H9 (cell line): ENCODE measurements at regions not wholly inside any gene's neighbourhood (a gene's known extent, or its start where the extent isn't known, plus 50 kb on each side); places are given as distances from the start of the nearest gene placed in this dataset.

Experiments used
- DNase-seq: peaks from one replicate; pipeline ENCODE4 v3.0.0-alpha.2; 2017
- H2AFZ ChIP-seq: one replicate; pipeline ENCODE4 v1.6.1; 2013; ENCODE audit warnings: mild to moderate bottlenecking, low read length, control low read depth, moderate library complexity
- H2AK5ac ChIP-seq: 2 replicates; pipeline ENCODE4 v1.6.1; 2013; ENCODE audit warnings: low read length, control low read depth, mixed read lengths; ENCODE audit not compliant: insufficient read length
- H2BK120ac ChIP-seq: one replicate; pipeline ENCODE4 v1.6.1; 2013; ENCODE audit warnings: low read depth, mild to moderate bottlenecking, low read length, control low read depth, inconsistent platforms; ENCODE audit not compliant: poor library complexity, severe bottlenecking
- H2BK12ac ChIP-seq: 2 replicates; pipeline ENCODE4 v1.6.1; 2013; ENCODE audit warnings: low read length, control low read depth, mixed read lengths, low read depth; ENCODE audit not compliant: insufficient read length
- H2BK15ac ChIP-seq: 2 replicates; pipeline ENCODE4 v1.6.1; 2013; ENCODE audit warnings: low read depth, low read length, control low read depth
- H2BK20ac ChIP-seq: one replicate; pipeline ENCODE4 v1.6.1; 2013; ENCODE audit warnings: low read depth, mild to moderate bottlenecking, low read length, control low read depth, inconsistent platforms; ENCODE audit not compliant: poor library complexity, severe bottlenecking
- H2BK5ac ChIP-seq: 2 replicates; pipeline ENCODE4 v1.6.1; 2013; ENCODE audit warnings: low read length, control low read depth, mixed read lengths; ENCODE audit not compliant: insufficient read length
- H3K14ac ChIP-seq: 2 replicates; pipeline ENCODE4 v1.6.1; 2013; ENCODE audit warnings: low read length, control low read depth; ENCODE audit not compliant: insufficient read depth
- H3K18ac ChIP-seq: 2 replicates; pipeline ENCODE4 v1.6.1; 2013; ENCODE audit warnings: low read depth, mild to moderate bottlenecking, mixed read lengths, low read length, control low read depth; ENCODE audit not compliant: insufficient read length
- H3K23ac ChIP-seq: 2 replicates; pipeline ENCODE4 v1.6.1; 2013; ENCODE audit warnings: low read length, control low read depth, mixed read lengths, low read depth; ENCODE audit not compliant: insufficient read length
- H3K23me2 ChIP-seq: 2 replicates; pipeline ENCODE4 v1.6.1; 2013; ENCODE audit warnings: low read depth, mild to moderate bottlenecking, mixed read lengths, low read length, control low read depth; ENCODE audit not compliant: insufficient read length, poor library complexity, severe bottlenecking
- H3K27ac ChIP-seq: 2 replicates; pipeline ENCODE4 v1.5.1; 2013; ENCODE audit warnings: low read length, control low read depth, mixed read lengths, low read depth; ENCODE audit not compliant: insufficient read length
- H3K27me3 ChIP-seq: 2 replicates; pipeline ENCODE4 v1.6.1; 2013; ENCODE audit warnings: low read length, control low read depth, inconsistent platforms; ENCODE audit not compliant: insufficient read depth
- H3K4ac ChIP-seq: 2 replicates; pipeline ENCODE4 v1.6.1; 2013; ENCODE audit warnings: low read depth, mild to moderate bottlenecking, control low read depth, inconsistent platforms, low read length, moderate library complexity
- H3K4me1 ChIP-seq: 2 replicates; pipeline ENCODE4 v1.6.1; 2013; ENCODE audit warnings: low read length, control low read depth, inconsistent platforms; ENCODE audit not compliant: insufficient read depth
- H3K4me2 ChIP-seq: 2 replicates; pipeline ENCODE4 v1.6.1; 2013; ENCODE audit warnings: low read length, control low read depth, mixed read lengths; ENCODE audit not compliant: insufficient read length, insufficient read depth
- H3K56ac ChIP-seq: 2 replicates; pipeline ENCODE4 v1.6.1; 2013; ENCODE audit warnings: low read depth, mild to moderate bottlenecking, mixed read lengths, low read length, control low read depth; ENCODE audit not compliant: insufficient read length
- H3K79me1 ChIP-seq: 2 replicates; pipeline ENCODE4 v1.6.1; 2013; ENCODE audit warnings: low read depth, mild to moderate bottlenecking, moderate library complexity, low read length, control low read depth, inconsistent platforms; ENCODE audit not compliant: insufficient read depth, poor library complexity, severe bottlenecking
- H3K79me2 ChIP-seq: 2 replicates; pipeline ENCODE4 v1.6.1; 2013; ENCODE audit warnings: low read length, control low read depth, inconsistent platforms; ENCODE audit not compliant: insufficient read depth
- H3K9ac ChIP-seq: 2 replicates; pipeline ENCODE4 v1.6.1; 2013; ENCODE audit warnings: low read length, control low read depth, mixed read lengths; ENCODE audit not compliant: insufficient read length; ENCODE audit errors: extremely low read depth
- H3K9me3 ChIP-seq: one replicate; pipeline ENCODE4 v1.6.1; 2013; ENCODE audit warnings: low read depth, low read length, inconsistent platforms; ENCODE audit not compliant: control insufficient read depth
- H3T11ph ChIP-seq: one replicate; pipeline ENCODE4 v1.6.1; 2013; ENCODE audit warnings: mild to moderate bottlenecking, low read length, control low read depth, inconsistent platforms
- H4K20me1 ChIP-seq: one replicate; pipeline ENCODE4 v1.6.1; 2013; ENCODE audit not compliant: control insufficient read depth, insufficient read length, insufficient read depth
- H4K5ac ChIP-seq: 2 replicates; pipeline ENCODE4 v1.6.1; 2013; ENCODE audit warnings: low read depth, mild to moderate bottlenecking, mixed read lengths, low read length, control low read depth; ENCODE audit not compliant: insufficient read length
- H4K8ac ChIP-seq: replicated peaks from 2 replicates; pipeline ENCODE4 v1.6.1; 2013; ENCODE audit warnings: low read length, control low read depth, mixed read lengths, low read depth; ENCODE audit not compliant: insufficient read length
- H4K91ac ChIP-seq: 2 replicates; pipeline ENCODE4 v1.6.1; 2013; ENCODE audit warnings: low read depth, mild to moderate bottlenecking, moderate library complexity, mixed read lengths, low read length, control low read depth; ENCODE audit not compliant: insufficient read length
- H3K27ac Mint-ChIP-seq, 3 experiments: 2 replicates in 2 of 3; 3 replicates in 1 of 3; pipeline ENCODE4 v1.8.0; 2020 to 2021; ENCODE audit warnings: mixed read lengths in 3 of 3, mild to moderate bottlenecking in 1 of 3, moderate library complexity in 1 of 3
- H3K27me3 Mint-ChIP-seq: 2 replicates; pipeline ENCODE4 v1.8.0; 2021; ENCODE audit warnings: low read depth, mild to moderate bottlenecking, moderate library complexity, mixed read lengths
- H3K36me3 Mint-ChIP-seq, 3 experiments: 2 replicates in 2 of 3; 3 replicates in 1 of 3; pipeline ENCODE4 v1.8.0; 2020 to 2021; ENCODE audit warnings: low read depth in 3 of 3, mixed read lengths in 3 of 3; ENCODE audit not compliant: insufficient read depth in 1 of 3
- H3K4me1 Mint-ChIP-seq, 2 experiments: 2 replicates each; pipeline ENCODE4 v1.8.0; 2020; ENCODE audit warnings: mixed read lengths in 2 of 2
- H3K4me3 Mint-ChIP-seq, 2 experiments: 2 replicates in 1 of 2; 3 replicates in 1 of 2; pipeline ENCODE4 v1.8.0; 2020 to 2021; ENCODE audit warnings: mild to moderate bottlenecking in 2 of 2, mixed read lengths in 2 of 2, moderate library complexity in 1 of 2
- H3K9me3 Mint-ChIP-seq, 2 experiments: 2 replicates in 1 of 2; 3 replicates in 1 of 2; pipeline ENCODE4 v1.8.0; 2020; ENCODE audit warnings: mild to moderate bottlenecking in 2 of 2, mixed read lengths in 2 of 2, moderate library complexity in 1 of 2
- CTCF ChIP-seq: fragments of 200-600 bp; sonication (generic); conservative IDR thresholded peaks from 3 replicates; pipeline ENCODE4 v1.8.0; 2021; ENCODE audit warnings: antibody characterized with exemption, mild to moderate bottlenecking
- WGBS: extraction: QIAGEN DNeasy Blood & Tissue Kit; methylation state at CpG from one replicate; pipeline ENCODE4 v1.1.7; 2013; ENCODE audit warnings: missing lambda C conversion rate, low lambda C conversion rate, mixed read lengths; ENCODE audit not compliant: insufficient read length; ENCODE audit errors: extremely low coverage; 5-methylcytosine and 5-hydroxymethylcytosine counted together

- Histone ChIP-seq H2BK12ac (no peak overlapping the region), H3T11ph (no peak overlapping the region), H3K23ac (no peak overlapping the region), H4K20me1 (no peaks in the 10 kb centered on the region), H3K27me3 (no peaks in the 10 kb centered on the region), H3K4me2 (no peak overlapping the region), H3K18ac (no peak overlapping the region), H2BK15ac (no peak overlapping the region), H3K56ac (no peak overlapping the region), H4K8ac (no peak overlapping the region), H2AK5ac (no peak overlapping the region), H3K9ac (no peak overlapping the region), H2BK20ac (no peak overlapping the region), H4K5ac (no peak overlapping the region), H3K23me2 (no peaks in the 10 kb centered on the region), H3K4me1 (no peaks in the 10 kb centered on the region), H3K79me2 (no peaks in the 10 kb centered on the region), H2BK120ac (no peak overlapping the region), H2AFZ (no peak overlapping the region), H2BK5ac (no peak overlapping the region), H3K79me1 (no peaks in the 10 kb centered on the region), H3K4ac (no peak overlapping the region), H4K91ac (no peak overlapping the region), H3K14ac (no peak overlapping the region), H3K9me3 (peaks cover 93% of the 10 kb centered on the region), H3K27ac (no peak overlapping the region)
- H3K9me3 Mint-ChIP-seq: peaks cover 93 to 95% of the 10 kb centered on the region in 2 experiments
- no peak for DNase-seq
- WGBS: no CpG with 5 or more reads among the region's 21 CpGs
- no peak overlapping the region for H3K4me3 Mint-ChIP-seq
- no peak for TF ChIP-seq CTCF
- no peaks in the 10 kb centered on the region for H3K4me1 Mint-ChIP-seq
- H3K27ac Mint-ChIP-seq: no peak overlapping the region
- peaks cover 7 to 30% (median 20%) of the 10 kb centered on the region in 3 experiments; a peak in 5 of 7 replicates for H3K36me3 Mint-ChIP-seq
- peaks cover 9% of the 10 kb centered on the region for H3K27me3 Mint-ChIP-seq
Measured at GRCh38 chr12:34603382-34604035, 581.2 kb downstream of the ALG10 start.
